ENCODE measurements at regions not wholly inside any gene's neighbourhood (a gene's known extent, or its start where the extent isn't known, plus 50 kb on each side); places are given as distances from the start of the nearest gene placed in this dataset.

DNA sequence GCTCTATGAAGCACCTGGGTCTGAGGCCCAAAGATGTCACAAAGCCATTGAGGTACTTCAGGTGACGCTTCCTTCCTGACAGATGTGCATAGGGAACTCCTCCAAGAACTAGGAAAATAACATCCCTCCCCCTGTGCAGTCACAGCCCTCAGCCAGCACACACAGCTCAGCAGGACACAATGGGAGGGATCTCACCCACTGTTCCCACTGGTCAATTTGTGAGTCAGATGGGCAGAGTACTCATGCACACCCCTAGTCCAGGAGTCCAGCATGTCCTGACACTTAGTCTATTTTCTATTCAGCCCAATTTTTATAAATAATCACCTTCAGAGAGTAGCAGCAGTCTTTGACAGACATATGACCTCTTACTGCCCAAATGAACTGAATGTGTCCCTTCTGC lies 60.7 kb upstream of the PFKP start:
- TF ChIP-seq, protein P1, sequence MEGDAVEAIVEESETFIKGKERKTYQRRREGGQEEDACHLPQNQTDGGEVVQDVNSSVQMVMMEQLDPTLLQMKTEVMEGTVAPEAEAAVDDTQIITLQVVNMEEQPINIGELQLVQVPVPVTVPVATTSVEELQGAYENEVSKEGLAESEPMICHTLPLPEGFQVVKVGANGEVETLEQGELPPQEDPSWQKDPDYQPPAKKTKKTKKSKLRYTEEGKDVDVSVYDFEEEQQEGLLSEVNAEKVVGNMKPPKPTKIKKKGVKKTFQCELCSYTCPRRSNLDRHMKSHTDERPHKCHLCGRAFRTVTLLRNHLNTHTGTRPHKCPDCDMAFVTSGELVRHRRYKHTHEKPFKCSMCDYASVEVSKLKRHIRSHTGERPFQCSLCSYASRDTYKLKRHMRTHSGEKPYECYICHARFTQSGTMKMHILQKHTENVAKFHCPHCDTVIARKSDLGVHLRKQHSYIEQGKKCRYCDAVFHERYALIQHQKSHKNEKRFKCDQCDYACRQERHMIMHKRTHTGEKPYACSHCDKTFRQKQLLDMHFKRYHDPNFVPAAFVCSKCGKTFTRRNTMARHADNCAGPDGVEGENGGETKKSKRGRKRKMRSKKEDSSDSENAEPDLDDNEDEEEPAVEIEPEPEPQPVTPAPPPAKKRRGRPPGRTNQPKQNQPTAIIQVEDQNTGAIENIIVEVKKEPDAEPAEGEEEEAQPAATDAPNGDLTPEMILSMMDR (IDR thresholded peaks at IDR 0.05; ENCODE audit: poor library complexity) = no peak
- TF ChIP-seq EZH2 (IDR thresholded peaks at IDR 0.05; ENCODE audit: borderline replicate concordance) (no peak), EZH2phosphoT487 (IDR thresholded peaks at IDR 0.05; ENCODE audit: low read depth, severe bottlenecking, unreplicated experiment) (no peak)
